Activated T-cell treated with anti-CD3 and anti-CD28 coated beads, Interleukin-2, amount 50 U/mL, for 1 hour (primary cell): ENCODE measurements at regions not wholly inside any gene's neighbourhood (a gene's known extent, or its start where the extent isn't known, plus 50 kb on each side); places are given as distances from the start of the nearest gene placed in this dataset.

Source experiments
- DNase-seq: peaks from one replicate; pipeline ENCODE4 v3.0.0-alpha.2; 2020

- no peak for DNase-seq
These were observed 51.8 kb upstream of the PAX1 start for GRCh38 chr20:21653628-21654027.

GRCh38 chr20:21643417-21643816, 62.0 kb upstream of the PAX1 start:
- DNase-seq: no peak

- DNase-seq: no peak
These were observed 64.9 kb upstream of the PAX1 start for GRCh38 chr20:21640556-21640955.

- DNase-seq: no peak
These were observed 71.6 kb upstream of the PAX1 start for GRCh38 chr20:21633829-21634228.

GRCh38 chr20:21632735-21633053, 72.8 kb upstream of the PAX1 start:
- DNase-seq: no peak

GRCh38 chr20:21632031-21632734, 73.3 kb upstream of the PAX1 start:
- DNase-seq: no peak

GRCh38 chr20:21628800-21629199, 76.7 kb upstream of the PAX1 start:
- DNase-seq: no peak

GRCh38 chr20:21623781-21624094, 81.7 kb upstream of the PAX1 start:
- no peak for DNase-seq

- DNase-seq: no peak
These were observed 82.2 kb upstream of the PAX1 start for GRCh38 chr20:21623074-21623780.

- DNase-seq: no peak
These were observed 83.2 kb upstream of the PAX1 start for GRCh38 chr20:21622097-21622857.

GRCh38 chr20:21618759-21619416, 86.6 kb upstream of the PAX1 start:
- DNase-seq: no peak

- peak; percentile 36 for DNase-seq
These were observed 89.8 kb upstream of the PAX1 start for GRCh38 chr20:21615617-21616080.

- no peak for DNase-seq
These were observed 90.5 kb upstream of the PAX1 start for GRCh38 chr20:21614980-21615379.

- DNase-seq: no peak
These were observed 92.0 kb upstream of the PAX1 start for GRCh38 chr20:21613512-21613911.

GRCh38 chr20:21609981-21610380, 95.5 kb upstream of the PAX1 start:
- no peak for DNase-seq

- DNase-seq: no peak
These were observed 95.4 kb upstream of the NKX2-2 start for GRCh38 chr20:21609221-21609620.

- DNase-seq: no peak
These were observed 94.9 kb upstream of the NKX2-2 start for GRCh38 chr20:21608777-21609176.

GRCh38 chr20:21607971-21608725, 94.3 kb upstream of the NKX2-2 start:
- no peak for DNase-seq

GRCh38 chr20:21601799-21602198, 87.9 kb upstream of the NKX2-2 start:
- DNase-seq: no peak

GRCh38 chr20:21586682-21587081, 72.8 kb upstream of the NKX2-2 start:
- DNase-seq: no peak

GRCh38 chr20:21583486-21584168, 69.8 kb upstream of the NKX2-2 start:
- no peak for DNase-seq

GRCh38 chr20:21577551-21577950, 63.7 kb upstream of the NKX2-2 start:
- no peak for DNase-seq
